BLaER1 (cell line): ENCODE measurements at regions not wholly inside any gene's neighbourhood (a gene's known extent, or its start where the extent isn't known, plus 50 kb on each side); places are given as distances from the start of the nearest gene placed in this dataset.
"Not testable (repeated sequence)": the region's sequence is repeated elsewhere in the genome, so short reads cannot be mapped to it uniquely, and the experiment has no call there.

Source experiments
- H3K27ac ChIP-seq: shearing (Covaris generic); formaldehyde crosslinking; 2 replicates; pipeline ENCODE4 v1.8.1; 2022
- H3K27me3 ChIP-seq: shearing (Covaris generic); formaldehyde crosslinking; 2 replicates; pipeline ENCODE4 v1.8.1; 2022
- H3K36me3 ChIP-seq: shearing (Covaris generic); formaldehyde crosslinking; 2 replicates; pipeline ENCODE4 v1.8.1; 2022
- H3K4me1 ChIP-seq: shearing (Covaris generic); formaldehyde crosslinking; 2 replicates; pipeline ENCODE4 v1.8.1; 2022
- H3K4me2 ChIP-seq: shearing (Covaris generic); formaldehyde crosslinking; 2 replicates; pipeline ENCODE4 v1.8.1; 2022
- H3K4me3 ChIP-seq: shearing (Covaris generic); formaldehyde crosslinking; 2 replicates; pipeline ENCODE4 v1.8.1; 2022
- H3K9ac ChIP-seq: shearing (Covaris generic); formaldehyde crosslinking; 2 replicates; pipeline ENCODE4 v1.8.1; 2022
- H3K9me3 ChIP-seq: shearing (Covaris generic); formaldehyde crosslinking; 2 replicates; pipeline ENCODE4 v1.8.1; 2022
- H4K20me1 ChIP-seq: shearing (Covaris generic); formaldehyde crosslinking; 2 replicates; pipeline ENCODE4 v1.8.1; 2022
- Cebpa-rat ChIP-seq: shearing (Covaris generic); IDR thresholded peaks from 2 replicates; pipeline ENCODE4 v1.8.1; 2022

DNA sequence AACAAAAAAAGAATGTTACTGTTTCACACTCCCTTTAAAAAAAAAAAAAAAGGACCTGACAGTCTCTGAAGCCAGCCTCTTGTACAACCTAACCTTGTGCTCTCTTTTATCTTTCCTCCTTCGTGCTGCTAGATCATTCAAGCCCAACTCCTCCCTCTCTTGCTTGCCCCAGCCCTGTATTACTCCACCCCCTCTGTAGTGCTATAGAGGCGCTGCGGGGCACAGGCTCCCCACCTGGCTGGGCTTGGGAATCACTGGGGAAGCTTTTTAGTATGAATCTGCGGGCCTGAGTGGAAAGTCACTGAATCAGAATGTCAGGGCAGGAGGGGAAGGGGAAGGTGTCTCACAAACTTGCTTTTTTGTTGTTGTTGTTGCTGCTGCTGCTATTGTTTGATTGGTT is 383.7 kb upstream of the CAMK1G start:
- H4K20me1 ChIP-seq, result no peaks in the 10 kb centered on the region
- no peaks in the 10 kb centered on the region for H3K36me3 ChIP-seq
- no peak overlapping the region for H3K4me2 ChIP-seq
- H3K4me3 ChIP-seq, result no peak overlapping the region
- peaks cover 24% of the 10 kb centered on the region for H3K9me3 ChIP-seq
- no peak overlapping the region for H3K27ac ChIP-seq
- no peaks in the 10 kb centered on the region for H3K27me3 ChIP-seq
- no peaks in the 10 kb centered on the region for H3K4me1 ChIP-seq
- TF ChIP-seq Cebpa-rat, result no peak
- H3K9ac ChIP-seq, result no peak overlapping the region

- not testable (repeated sequence) for H3K4me2 ChIP-seq, H3K9ac ChIP-seq, H3K4me3 ChIP-seq, H3K36me3 ChIP-seq, H3K4me1 ChIP-seq, H3K27ac ChIP-seq, H3K27me3 ChIP-seq, H4K20me1 ChIP-seq, H3K9me3 ChIP-seq
These were observed 381.2 kb upstream of the CAMK1G start for GRCh38 chr1:209202321-209202720.

GRCh38 chr1:209202830-209203532 is 380.5 kb upstream of the CAMK1G start:
- Histone ChIP-seq H3K4me1 (peaks cover 11% of the 10 kb centered on the region), H3K27ac (no peak overlapping the region), H3K9ac (no peak overlapping the region), H3K27me3 (peaks cover 2% of the 10 kb centered on the region), H4K20me1 (no peaks in the 10 kb centered on the region), H3K36me3 (no peaks in the 10 kb centered on the region), H3K9me3 (no peaks in the 10 kb centered on the region), H3K4me2 (no peak overlapping the region), H3K4me3 (no peak overlapping the region)
- TF ChIP-seq Cebpa-rat, result no peak

- Histone ChIP-seq H3K36me3 (no peaks in the 10 kb centered on the region), H3K4me1 (peaks cover 13% of the 10 kb centered on the region), H4K20me1 (no peaks in the 10 kb centered on the region), H3K9me3 (no peaks in the 10 kb centered on the region), H3K4me3 (no peak overlapping the region), H3K4me2 (no peak overlapping the region), H3K9ac (no peak overlapping the region), H3K27ac (no peak overlapping the region), H3K27me3 (peaks cover 7% of the 10 kb centered on the region)
- no peak for TF ChIP-seq Cebpa-rat
These were observed 380.0 kb upstream of the CAMK1G start for GRCh38 chr1:209203533-209203895.

- no peak for TF ChIP-seq Cebpa-rat
- H3K27ac ChIP-seq, result no peak overlapping the region
These were observed 378.5 kb upstream of the CAMK1G start for GRCh38 chr1:209205039-209205438.

DNA sequence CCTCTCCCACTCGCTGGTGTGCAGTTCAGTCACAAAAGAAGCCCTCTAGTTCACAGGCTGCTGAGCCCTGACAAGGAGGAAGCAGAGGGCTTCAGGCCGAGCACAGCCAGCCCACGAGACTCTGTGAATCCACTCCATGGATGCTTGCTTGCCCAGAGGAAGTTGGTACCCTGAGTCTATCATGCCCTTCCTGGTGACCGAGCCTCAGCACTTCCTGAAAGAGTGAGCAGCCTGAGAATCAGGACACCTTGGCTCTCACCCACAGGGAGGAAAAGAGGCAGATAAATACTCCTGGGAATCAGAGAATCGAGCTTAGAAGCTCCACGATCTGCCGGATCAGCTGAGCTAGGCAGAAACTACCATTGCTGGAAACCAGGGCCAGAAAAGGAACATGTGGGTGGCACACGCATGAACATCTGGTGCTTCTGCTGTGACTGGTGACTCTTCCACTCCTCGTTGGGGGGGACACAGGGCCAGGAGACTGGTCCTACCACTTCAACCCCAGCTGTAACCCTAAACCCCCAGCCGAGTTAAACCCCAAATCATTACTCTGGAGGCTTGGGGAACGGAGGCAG is 376.3 kb upstream of the CAMK1G start:
- Histone ChIP-seq H3K36me3 (no peaks in the 10 kb centered on the region), H3K27ac (peak overlapping the region; percentile 32; the same call in 1 of the 2 replicates), H3K4me2 (peak overlapping the region; percentile 83), H3K4me3 (0 out of 2 replicates have a peak overlapping the region, but pooled peaks have one; percentile 29), H3K4me1 (peaks cover 13% of the 10 kb centered on the region), H3K27me3 (peaks cover 8% of the 10 kb centered on the region), H4K20me1 (no peaks in the 10 kb centered on the region), H3K9me3 (no peaks in the 10 kb centered on the region), H3K9ac (peak overlapping the region; percentile 61; the same call in 1 of the 2 replicates)
- no peak for TF ChIP-seq Cebpa-rat

More at GRCh38 chr1:209205039-209205438, 378.5 kb upstream of the CAMK1G start:
- Histone ChIP-seq H3K4me3 (no peak overlapping the region), H3K4me1 (peaks cover 13% of the 10 kb centered on the region), H3K27me3 (peaks cover 8% of the 10 kb centered on the region), H4K20me1 (no peaks in the 10 kb centered on the region), H3K4me2 (no peak overlapping the region), H3K9ac (no peak overlapping the region), H3K9me3 (no peaks in the 10 kb centered on the region), H3K36me3 (no peaks in the 10 kb centered on the region)

- H3K27me3 ChIP-seq, result peaks cover 8% of the 10 kb centered on the region
- TF ChIP-seq Cebpa-rat, result no peak
- no peaks in the 10 kb centered on the region for H3K36me3 ChIP-seq
- peak overlapping the region; percentile 32; the same call in 1 of the 2 replicates for H3K27ac ChIP-seq
- H3K9me3 ChIP-seq, result no peaks in the 10 kb centered on the region
- H3K9ac ChIP-seq, result peak overlapping the region; percentile 61; the same call in 1 of the 2 replicates
- H3K4me3 ChIP-seq, result 0 out of 2 replicates have a peak overlapping the region, but pooled peaks have one; percentile 29
- H3K4me1 ChIP-seq, result peaks cover 13% of the 10 kb centered on the region
- no peaks in the 10 kb centered on the region for H4K20me1 ChIP-seq
- peak overlapping the region; percentile 83 for H3K4me2 ChIP-seq
These were observed 375.7 kb upstream of the CAMK1G start for GRCh38 chr1:209207701-209208286.

GRCh38 chr1:209208648-209209047 is 374.9 kb upstream of the CAMK1G start:
- Histone ChIP-seq H3K4me2 (no peak overlapping the region), H3K27me3 (peaks cover 8% of the 10 kb centered on the region)

GRCh38 chr1:209213989-209214388 is 369.5 kb upstream of the CAMK1G start:
- no peak overlapping the region for H3K9ac ChIP-seq
- H3K4me3 ChIP-seq, result no peak overlapping the region
- H3K36me3 ChIP-seq, result no peaks in the 10 kb centered on the region
- H3K9me3 ChIP-seq, result no peaks in the 10 kb centered on the region
- H3K4me1 ChIP-seq, result no peaks in the 10 kb centered on the region
- no peak overlapping the region for H3K27ac ChIP-seq
- no peak for TF ChIP-seq Cebpa-rat
- H3K27me3 ChIP-seq, result no peaks in the 10 kb centered on the region
- no peak overlapping the region for H3K4me2 ChIP-seq
- no peaks in the 10 kb centered on the region for H4K20me1 ChIP-seq

More at GRCh38 chr1:209208648-209209047, 374.9 kb upstream of the CAMK1G start:
- Histone ChIP-seq H3K27ac (no peak overlapping the region), H3K4me3 (no peak overlapping the region), H3K4me1 (peaks cover 13% of the 10 kb centered on the region), H3K9ac (no peak overlapping the region), H3K9me3 (no peaks in the 10 kb centered on the region), H4K20me1 (no peaks in the 10 kb centered on the region), H3K36me3 (no peaks in the 10 kb centered on the region)
- TF ChIP-seq Cebpa-rat, result no peak

DNA sequence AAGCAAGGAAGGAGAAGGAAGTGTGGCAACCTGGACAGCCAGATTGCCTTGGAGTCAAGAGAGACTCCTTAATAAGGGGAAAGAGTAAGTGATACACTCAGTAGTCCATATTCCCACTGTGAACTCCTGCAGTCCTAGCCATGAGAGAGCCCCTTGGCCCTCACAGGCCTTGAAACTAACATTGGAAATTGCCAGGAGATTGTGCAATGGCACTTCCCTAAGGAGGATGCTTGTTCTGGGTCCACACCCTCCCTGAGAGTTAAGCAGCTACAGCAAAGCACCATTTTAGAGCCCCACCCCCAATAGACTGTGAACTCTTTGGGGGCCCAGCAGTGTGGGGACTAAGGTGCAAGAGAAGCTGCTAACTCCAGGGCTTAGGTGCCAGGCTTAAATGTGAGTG is 367.7 kb upstream of the CAMK1G start:
- no peaks in the 10 kb centered on the region for H3K36me3 ChIP-seq
- no peak overlapping the region for H3K4me3 ChIP-seq
- no peak overlapping the region for H3K9ac ChIP-seq
- H3K9me3 ChIP-seq, result no peaks in the 10 kb centered on the region
- TF ChIP-seq Cebpa-rat, result no peak
- no peak overlapping the region for H3K27ac ChIP-seq
- no peaks in the 10 kb centered on the region for H3K27me3 ChIP-seq
- H3K4me1 ChIP-seq, result peaks cover 6% of the 10 kb centered on the region; the same call in 1 of the 2 replicates
- no peaks in the 10 kb centered on the region for H4K20me1 ChIP-seq
- H3K4me2 ChIP-seq, result no peak overlapping the region
